D721Med (cell line): ENCODE measurements at regions not wholly inside any gene's neighbourhood (a gene's known extent, or its start where the extent isn't known, plus 50 kb on each side); places are given as distances from the start of the nearest gene placed in this dataset.

Experiments
- DNase-seq: peaks from one replicate; pipeline ENCODE4 v3.0.0; 2011; ENCODE audit warnings: low spot score; ENCODE audit not compliant: insufficient read length
- FAIRE-seq: peaks from 2 replicates; lab custom pipeline; 2011; peaks lifted over from hg19 to GRCh38; lab: Jason Lieb, UNC
- CTCF ChIP-seq: IDR thresholded peaks from 2 replicates; pipeline ENCODE4 v1.5.1; 2012; ENCODE audit warnings: mild to moderate bottlenecking, control low read depth; ENCODE audit not compliant: insufficient read depth; ENCODE audit errors: missing control alignments

DNA sequence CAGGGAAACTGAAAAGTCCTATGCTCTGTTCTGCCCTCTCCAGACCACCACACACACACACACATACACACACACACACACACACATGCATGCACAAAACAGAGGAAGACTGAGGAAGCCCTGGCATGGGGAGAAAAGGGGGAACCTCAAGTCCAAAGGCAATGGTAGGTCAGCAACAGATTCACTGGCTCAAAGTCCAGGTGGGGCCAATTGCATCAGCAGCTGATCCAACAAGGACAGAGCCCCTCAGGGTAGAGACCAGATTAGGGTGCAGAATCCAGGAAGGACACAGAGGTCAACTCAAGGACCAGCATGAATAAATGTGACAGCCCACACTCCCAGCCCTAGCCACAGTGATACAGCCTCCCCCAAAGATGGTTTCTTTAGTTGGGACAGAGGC lies 425.0 kb upstream of the SOX5 start:
- FAIRE-seq: no peak
- no peak for TF ChIP-seq CTCF

GRCh38 chr12:24373004-24373403 lies 423.5 kb upstream of the SOX5 start:
- no peak for TF ChIP-seq CTCF
- DNase-seq (no peak), FAIRE-seq (no peak)

More for the DNA sequence above, 425.0 kb upstream of the SOX5 start:
- DNase-seq: no peak

DNA sequence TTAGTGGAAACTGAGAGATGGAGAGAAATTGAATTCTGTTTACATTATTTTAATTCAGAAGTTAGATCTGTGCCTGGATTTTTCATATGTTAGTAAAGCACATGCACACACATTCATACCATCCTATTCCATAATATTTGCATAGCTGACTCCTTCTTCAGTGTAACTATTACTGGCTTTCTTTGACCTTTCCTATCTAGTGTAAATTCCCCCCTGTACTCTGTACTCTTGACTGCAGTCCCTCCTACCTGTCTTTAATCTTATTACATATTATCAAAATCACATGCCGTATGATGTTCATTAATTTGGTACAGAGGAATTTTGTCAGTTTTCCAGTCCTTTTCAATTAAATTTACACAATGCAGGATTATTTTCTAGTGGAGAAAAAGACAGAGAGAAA lies 417.0 kb upstream of the SOX5 start:
- DNase-seq (no peak), FAIRE-seq (no peak)
- no peak for TF ChIP-seq CTCF

DNA sequence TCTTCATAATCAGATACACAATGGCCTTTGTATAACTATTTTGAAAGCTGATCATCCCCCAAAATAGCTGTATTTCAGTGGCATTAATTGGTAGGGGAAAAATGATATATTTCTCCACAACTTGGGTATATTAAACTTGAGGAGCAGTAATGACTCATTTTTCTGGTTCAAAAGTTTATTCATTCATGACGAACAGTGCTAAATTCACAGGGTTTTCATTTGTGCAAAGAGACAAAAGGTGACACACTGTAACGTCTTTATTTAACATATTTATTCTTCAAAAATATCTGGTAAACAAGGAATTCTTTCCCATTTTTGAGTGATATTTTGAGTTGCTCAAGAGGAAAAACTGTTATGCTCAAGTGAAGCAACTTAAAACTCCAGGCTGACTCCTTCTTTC lies 415.5 kb upstream of the SOX5 start:
- TF ChIP-seq CTCF: no peak
- FAIRE-seq (no peak), DNase-seq (no peak)

- DNase-seq: no peak
- TF ChIP-seq CTCF: no peak
Measured at GRCh38 chr12:24363177-24363754, 413.8 kb upstream of the SOX5 start.

DNA sequence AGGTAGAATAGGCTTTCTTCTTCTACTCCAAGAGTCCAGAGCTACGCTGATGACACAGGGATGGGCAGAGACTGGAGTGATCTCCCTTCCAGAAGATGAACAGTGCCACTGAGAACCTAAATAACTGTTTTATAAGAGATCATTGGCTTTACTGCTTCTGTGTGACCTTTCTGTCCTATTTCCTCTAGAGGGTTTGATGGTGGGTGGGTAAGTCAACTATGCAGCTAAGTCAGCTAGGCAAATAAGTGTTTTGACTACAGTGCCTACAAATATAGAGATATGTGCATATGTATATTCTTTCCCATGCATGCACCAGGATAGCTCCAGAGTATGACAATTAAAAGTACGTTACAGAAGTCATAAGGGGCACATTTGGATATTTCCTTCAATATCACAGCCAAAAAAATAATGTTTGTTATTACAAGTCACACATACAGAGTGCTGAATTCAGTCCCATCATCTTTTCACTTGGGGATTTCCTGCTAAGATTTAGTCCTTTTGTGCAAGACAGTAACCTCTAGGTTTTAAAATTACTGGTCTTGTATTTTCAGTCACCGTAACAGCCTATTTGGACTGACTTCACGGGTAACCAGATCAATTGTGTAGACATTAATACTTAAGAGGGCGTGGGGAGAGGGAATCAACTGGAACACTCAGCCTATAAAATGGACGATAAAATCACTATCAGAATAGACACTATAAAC lies 412.6 kb upstream of the SOX5 start:
- DNase-seq (no peak), FAIRE-seq (no peak)
- no peak for TF ChIP-seq CTCF

More at GRCh38 chr12:24363177-24363754, 413.8 kb upstream of the SOX5 start:
- peak; percentile 21 for FAIRE-seq

GRCh38 chr12:24360907-24361306 lies 411.4 kb upstream of the SOX5 start:
- FAIRE-seq (no peak), DNase-seq (no peak)
- no peak for TF ChIP-seq CTCF
